ENCODE measurements at regions not wholly inside any gene's neighbourhood (a gene's known extent, or its start where the extent isn't known, plus 50 kb on each side); places are given as distances from the start of the nearest gene placed in this dataset.
"Not testable (repeated sequence)": the region's sequence is repeated elsewhere in the genome, so short reads cannot be mapped to it uniquely, and the experiment has no call there.

- H3K4me3 ChIP-seq (ENCODE audit: low read depth, low read length) = no peak overlapping the region
- no peak for DNase-seq (ENCODE audit: low read depth)
- TF ChIP-seq MAX (IDR thresholded peaks at IDR 0.05; ENCODE audit: low read depth, low read length) (no peak), CTCF (IDR thresholded peaks at IDR 0.05; ENCODE audit: low read depth, low read length) (no peak)
Observed at GRCh38 chr4:108443585-108443984, 176.8 kb upstream of the RPL34 start.

- no peak overlapping the region for H3K4me3 ChIP-seq (ENCODE audit: low read depth, low read length)
- DNase-seq (ENCODE audit: low read depth) = no peak
- TF ChIP-seq POLR2A (IDR thresholded peaks at IDR 0.05; ENCODE audit: extremely low read depth, insufficient read length) = no peak
- no peak for TF ChIP-seq MYC (IDR thresholded peaks at IDR 0.05; ENCODE audit: low read depth, low read length)
- no peak for TF ChIP-seq CTCF (IDR thresholded peaks at IDR 0.05; ENCODE audit: low read depth, low read length)
- no peak for TF ChIP-seq MAX (IDR thresholded peaks at IDR 0.05; ENCODE audit: low read depth, low read length)
Observed at GRCh38 chr4:108433832-108434231, 186.5 kb upstream of the RPL34 start.

- DNase-seq (ENCODE audit: low read depth); H3K4me3 ChIP-seq (ENCODE audit: low read depth, low read length): not testable (repeated sequence)
Observed at GRCh38 chr4:108433394-108433793, 187.0 kb upstream of the RPL34 start.

GRCh38 chr4:108432418-108432817 lies 188.0 kb upstream of the RPL34 start:
- no peak for DNase-seq (ENCODE audit: low read depth)
- TF ChIP-seq MAX (IDR thresholded peaks at IDR 0.05; ENCODE audit: low read depth, low read length) (no peak), POLR2A (IDR thresholded peaks at IDR 0.05; ENCODE audit: extremely low read depth, insufficient read length) (no peak), CTCF (IDR thresholded peaks at IDR 0.05; ENCODE audit: low read depth, low read length) (no peak), MYC (IDR thresholded peaks at IDR 0.05; ENCODE audit: low read depth, low read length) (no peak)
- no peak overlapping the region for H3K4me3 ChIP-seq (ENCODE audit: low read depth, low read length)

GRCh38 chr4:108431986-108432385 lies 188.4 kb upstream of the RPL34 start:
- DNase-seq (ENCODE audit: low read depth) = no peak
- no peak overlapping the region for H3K4me3 ChIP-seq (ENCODE audit: low read depth, low read length)
- TF ChIP-seq MAX (IDR thresholded peaks at IDR 0.05; ENCODE audit: low read depth, low read length) = no peak
- no peak for TF ChIP-seq CTCF (IDR thresholded peaks at IDR 0.05; ENCODE audit: low read depth, low read length)
- TF ChIP-seq MYC (IDR thresholded peaks at IDR 0.05; ENCODE audit: low read depth, low read length) = no peak
- TF ChIP-seq POLR2A (IDR thresholded peaks at IDR 0.05; ENCODE audit: extremely low read depth, insufficient read length) = no peak

- DNase-seq (ENCODE audit: low read depth) = no peak
- H3K4me3 ChIP-seq (ENCODE audit: low read depth, low read length) = no peak overlapping the region
- no peak for TF ChIP-seq POLR2A (IDR thresholded peaks at IDR 0.05; ENCODE audit: extremely low read depth, insufficient read length)
- no peak for TF ChIP-seq CTCF (IDR thresholded peaks at IDR 0.05; ENCODE audit: low read depth, low read length)
Observed at GRCh38 chr4:108430921-108431320, 189.5 kb upstream of the RPL34 start.

Measured in NB4 (cell line).